Esophagus squamous epithelium (tissue), 4 donors: ENCODE measurements at regions not wholly inside any gene's neighbourhood (a gene's known extent, or its start where the extent isn't known, plus 50 kb on each side); places are given as distances from the start of the nearest gene placed in this dataset.

ENCODE experiments used
- POLR2A ChIP-seq, 4 donors: fragments of 450-650 bp; IDR thresholded peaks; one replicate each; pipeline ENCODE4 v1.6.1; 2017; ENCODE audit warnings: antibody characterized with exemption in 4 of 4, mild to moderate bottlenecking in 4 of 4, moderate library complexity in 3 of 4
- TF ChIP-seq, protein P1 (sequence below), 6 experiments: fragments of 450-650 bp in 4 of 6; fragments of 200-600 bp in 2 of 6; sonication (generic) in 2 of 6; IDR thresholded peaks; one replicate each; pipeline ENCODE4 v1.5.1; 2016 to 2019; ENCODE audit warnings: antibody characterized with exemption in 6 of 6, mild to moderate bottlenecking in 4 of 6, moderate library complexity in 4 of 6

DNA sequence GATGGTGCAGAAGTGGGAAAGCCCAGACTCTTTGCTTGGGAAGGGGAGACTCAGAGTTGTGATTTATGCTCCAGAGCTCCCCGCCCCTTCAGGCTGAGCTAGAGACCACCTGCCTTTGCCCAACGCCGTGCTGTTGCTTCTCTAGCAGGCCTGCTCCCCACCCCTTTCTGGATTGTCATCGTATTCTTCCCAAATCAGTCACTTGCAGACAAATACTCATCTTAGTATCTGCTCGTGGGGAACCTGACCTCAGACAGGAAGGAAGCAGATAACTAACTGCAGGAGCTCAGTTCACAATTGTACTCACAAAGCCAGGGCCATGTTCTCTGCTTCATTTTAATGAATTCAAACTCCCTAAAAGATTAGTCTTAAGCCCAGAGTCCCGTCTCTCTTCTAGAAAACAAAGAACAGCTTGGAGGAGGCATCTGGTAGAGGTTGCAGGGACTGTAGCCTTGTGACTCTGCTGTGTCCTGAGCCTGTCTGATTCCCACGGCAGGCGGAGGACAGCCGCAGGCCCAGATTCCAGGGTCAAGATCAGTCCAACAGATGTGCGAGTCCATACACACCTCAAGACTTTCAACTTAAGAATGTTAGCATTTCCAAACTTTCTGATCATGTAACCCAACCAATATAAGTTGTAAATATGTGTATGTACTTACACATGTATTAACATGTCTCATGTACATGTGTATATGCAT lies 57.2 kb upstream of the GGTLC1 start:
- TF ChIP-seq, protein P1, sequence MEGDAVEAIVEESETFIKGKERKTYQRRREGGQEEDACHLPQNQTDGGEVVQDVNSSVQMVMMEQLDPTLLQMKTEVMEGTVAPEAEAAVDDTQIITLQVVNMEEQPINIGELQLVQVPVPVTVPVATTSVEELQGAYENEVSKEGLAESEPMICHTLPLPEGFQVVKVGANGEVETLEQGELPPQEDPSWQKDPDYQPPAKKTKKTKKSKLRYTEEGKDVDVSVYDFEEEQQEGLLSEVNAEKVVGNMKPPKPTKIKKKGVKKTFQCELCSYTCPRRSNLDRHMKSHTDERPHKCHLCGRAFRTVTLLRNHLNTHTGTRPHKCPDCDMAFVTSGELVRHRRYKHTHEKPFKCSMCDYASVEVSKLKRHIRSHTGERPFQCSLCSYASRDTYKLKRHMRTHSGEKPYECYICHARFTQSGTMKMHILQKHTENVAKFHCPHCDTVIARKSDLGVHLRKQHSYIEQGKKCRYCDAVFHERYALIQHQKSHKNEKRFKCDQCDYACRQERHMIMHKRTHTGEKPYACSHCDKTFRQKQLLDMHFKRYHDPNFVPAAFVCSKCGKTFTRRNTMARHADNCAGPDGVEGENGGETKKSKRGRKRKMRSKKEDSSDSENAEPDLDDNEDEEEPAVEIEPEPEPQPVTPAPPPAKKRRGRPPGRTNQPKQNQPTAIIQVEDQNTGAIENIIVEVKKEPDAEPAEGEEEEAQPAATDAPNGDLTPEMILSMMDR (IDR thresholded peaks at IDR 0.05), result no peak
- no peak for TF ChIP-seq POLR2A (IDR thresholded peaks at IDR 0.05)
